Right lobe of liver (tissue), 4 donors: ENCODE measurements at regions not wholly inside any gene's neighbourhood (a gene's known extent, or its start where the extent isn't known, plus 50 kb on each side); places are given as distances from the start of the nearest gene placed in this dataset.

Experiments
- CTCF ChIP-seq, 4 donors: fragments of 200-600 bp in 3 of 4; fragments of 450-650 bp in 1 of 4; IDR thresholded peaks; one replicate each; pipeline versions ENCODE4 v1.5.1 to v1.8.0; 2016 to 2022; ENCODE audit warnings: antibody characterized with exemption in 4 of 4, mild to moderate bottlenecking in 2 of 4
- POLR2A ChIP-seq: fragments of 450-650 bp; IDR thresholded peaks from one replicate; pipeline ENCODE4 v1.6.1; 2017; ENCODE audit warnings: antibody characterized with exemption, mild to moderate bottlenecking
- donor health status: DM: no; HTN: no; CAD: no.
- donor health status: DM: no; HTN: no; CAD: no.
- donor health status: DM: no; HTN: yes; CAD: no.

DNA sequence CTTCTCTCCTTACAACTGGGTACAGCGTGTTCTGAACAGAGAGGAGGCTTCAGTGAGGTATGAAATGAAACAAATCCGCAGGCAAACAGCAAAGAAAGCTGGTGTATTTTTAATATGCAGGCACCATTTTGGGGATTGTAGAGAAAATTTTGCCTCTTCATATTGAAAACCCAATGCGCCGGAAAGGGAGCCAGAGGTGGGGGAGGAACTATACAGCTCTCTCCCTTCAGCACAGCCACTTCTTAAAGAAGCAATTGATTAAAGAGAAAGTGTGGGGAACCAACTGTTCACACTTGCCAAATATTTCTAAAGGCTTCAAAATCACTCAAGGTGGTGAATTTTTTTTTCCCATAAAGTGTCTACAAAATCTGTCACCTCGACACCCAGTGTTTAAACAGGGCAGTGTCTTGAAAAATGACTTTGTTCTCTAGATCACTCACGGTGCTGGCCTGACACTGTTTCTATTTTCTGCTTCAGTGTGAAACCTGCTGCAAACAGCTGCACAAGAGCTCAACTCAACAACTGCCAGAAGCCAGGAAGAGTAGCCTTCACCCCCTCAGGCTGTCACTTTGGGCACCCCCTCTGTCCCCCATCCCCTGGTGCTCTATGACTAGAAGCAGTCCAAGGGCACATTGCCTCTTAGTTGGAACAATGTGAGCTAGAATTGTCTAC lies 123.8 kb upstream of the CTTNBP2NL start:
- TF ChIP-seq POLR2A (no peak), CTCF (IDR thresholded peaks at IDR 0.05) (no peak)
